ENCODE measurements at regions not wholly inside any gene's neighbourhood (a gene's known extent, or its start where the extent isn't known, plus 50 kb on each side); places are given as distances from the start of the nearest gene placed in this dataset.

DNA sequence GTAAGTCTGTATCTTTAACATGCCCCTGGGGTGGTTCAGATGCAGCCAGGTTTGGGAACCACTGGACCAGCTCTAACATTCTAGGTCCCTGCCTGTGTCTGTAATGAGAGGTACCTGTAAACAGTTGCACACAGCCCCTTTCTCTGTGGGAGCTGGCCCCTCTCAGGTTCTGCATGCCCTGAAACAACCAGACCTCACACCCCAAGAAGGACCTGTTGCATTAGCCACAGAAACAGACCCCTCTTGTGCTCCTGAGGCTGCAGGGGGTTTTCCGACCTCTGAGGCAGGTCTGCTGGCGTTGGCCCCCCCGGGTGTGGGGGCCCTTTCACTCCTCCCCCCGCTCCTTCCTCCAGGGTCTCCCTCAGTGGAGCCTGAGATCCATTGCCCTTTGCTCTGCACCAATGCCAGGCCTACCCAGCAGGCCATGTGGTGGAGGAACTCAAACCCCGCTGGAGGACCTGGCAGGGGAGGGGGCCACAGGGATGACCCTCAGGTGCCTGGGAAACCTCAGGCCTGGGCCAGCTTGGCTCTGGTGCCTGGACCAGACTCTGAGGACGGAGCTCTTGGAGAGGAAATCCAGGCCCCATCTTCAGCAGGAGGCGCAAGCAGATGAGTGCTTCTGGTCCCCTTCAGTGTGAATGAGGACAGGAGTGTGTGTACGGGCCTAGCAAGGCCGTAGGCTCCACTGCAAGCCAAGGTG lies 61.4 kb upstream of the PJA1 start:
- no peak for TF ChIP-seq POLR2A (IDR thresholded peaks at IDR 0.05)
- TF ChIP-seq, protein P1, sequence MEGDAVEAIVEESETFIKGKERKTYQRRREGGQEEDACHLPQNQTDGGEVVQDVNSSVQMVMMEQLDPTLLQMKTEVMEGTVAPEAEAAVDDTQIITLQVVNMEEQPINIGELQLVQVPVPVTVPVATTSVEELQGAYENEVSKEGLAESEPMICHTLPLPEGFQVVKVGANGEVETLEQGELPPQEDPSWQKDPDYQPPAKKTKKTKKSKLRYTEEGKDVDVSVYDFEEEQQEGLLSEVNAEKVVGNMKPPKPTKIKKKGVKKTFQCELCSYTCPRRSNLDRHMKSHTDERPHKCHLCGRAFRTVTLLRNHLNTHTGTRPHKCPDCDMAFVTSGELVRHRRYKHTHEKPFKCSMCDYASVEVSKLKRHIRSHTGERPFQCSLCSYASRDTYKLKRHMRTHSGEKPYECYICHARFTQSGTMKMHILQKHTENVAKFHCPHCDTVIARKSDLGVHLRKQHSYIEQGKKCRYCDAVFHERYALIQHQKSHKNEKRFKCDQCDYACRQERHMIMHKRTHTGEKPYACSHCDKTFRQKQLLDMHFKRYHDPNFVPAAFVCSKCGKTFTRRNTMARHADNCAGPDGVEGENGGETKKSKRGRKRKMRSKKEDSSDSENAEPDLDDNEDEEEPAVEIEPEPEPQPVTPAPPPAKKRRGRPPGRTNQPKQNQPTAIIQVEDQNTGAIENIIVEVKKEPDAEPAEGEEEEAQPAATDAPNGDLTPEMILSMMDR (IDR thresholded peaks at IDR 0.05) = no peak
- no peaks in the 10 kb centered on the region for H3K9me3 ChIP-seq
- H3K4me1 ChIP-seq = peaks cover 3 to 5% (median 4%) of the 10 kb centered on the region in 3 donors
- no peaks in the 10 kb centered on the region for H3K27me3 ChIP-seq
- WGBS, 2 donors = 72% methylated on average over 2 of the region's 9 CpGs; no CpG with 5 or more reads in 1 of the 2 donors
- intact Hi-C loops (cut with DNase I) = no loop called here
- DNase-seq = no peak
- H3K27ac ChIP-seq = no peak overlapping the region
- no peak overlapping the region for H3K4me3 ChIP-seq
- no peaks in the 10 kb centered on the region for H3K36me3 ChIP-seq

DNA sequence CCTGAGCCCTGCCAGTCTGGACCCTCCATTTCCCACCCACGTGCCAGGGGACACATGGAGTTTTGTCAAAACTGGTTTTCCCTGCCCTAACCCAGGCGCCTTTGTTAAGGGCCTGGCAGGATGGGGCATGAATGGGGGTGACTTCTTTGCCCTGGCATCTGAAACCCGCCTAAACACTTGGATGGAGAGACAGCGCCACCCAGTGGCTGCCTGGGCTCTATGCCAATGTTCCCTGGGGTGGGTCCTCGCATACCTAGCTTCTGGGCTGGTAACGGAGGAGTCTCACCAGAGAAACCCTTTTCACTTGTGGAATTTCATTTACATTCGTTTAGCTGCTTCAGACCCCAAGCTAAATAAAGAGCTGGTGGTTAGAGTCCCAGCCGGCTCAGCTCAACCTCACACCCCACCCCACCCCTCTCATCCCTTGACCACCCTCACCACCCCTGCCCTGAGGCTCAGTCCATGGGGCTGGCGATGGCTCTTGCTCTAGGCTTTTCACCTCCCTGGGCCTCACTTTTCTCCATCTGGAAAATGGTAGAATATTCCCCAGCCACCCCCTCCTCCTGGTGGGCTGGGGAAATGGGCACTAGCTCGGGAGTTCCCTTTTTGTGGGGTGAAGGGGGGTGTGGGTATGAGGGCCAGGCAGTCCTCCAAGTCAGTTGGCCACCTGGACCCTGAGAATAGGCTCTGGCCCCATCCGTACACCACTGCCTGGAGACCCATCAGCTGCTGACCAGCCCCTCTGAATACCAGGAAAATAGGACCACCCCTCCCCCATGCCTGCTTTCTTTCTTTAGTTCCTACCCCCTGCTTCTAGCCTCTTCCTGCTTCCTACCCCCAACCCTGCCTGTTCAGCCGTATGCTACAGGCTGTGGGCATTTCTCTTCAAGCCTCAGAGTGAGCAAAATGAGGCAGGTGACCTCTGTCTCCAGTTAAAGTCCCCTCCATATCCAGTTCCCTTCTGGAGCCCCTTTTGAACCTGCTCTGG lies 57.1 kb upstream of the PJA1 start:
- Histone ChIP-seq H3K4me1 (peaks cover 4 to 9% (median 6%) of the 10 kb centered on the region in 3 donors), H3K9me3 (no peaks in the 10 kb centered on the region), H3K4me3 (no peak overlapping the region), H3K27ac (no peak overlapping the region), H3K27me3 (no peaks in the 10 kb centered on the region), H3K36me3 (no peaks in the 10 kb centered on the region)
- TF ChIP-seq, protein P1 (IDR thresholded peaks at IDR 0.05) = peak; percentile 36 to 81 (median 74)
- no peak for TF ChIP-seq POLR2A (IDR thresholded peaks at IDR 0.05)
- no peak for DNase-seq
- 25 to 76% methylated on average over 2 to 9 of the region's 12 CpGs for WGBS, 2 donors
- intact Hi-C loops (cut with DNase I) = loop anchor here (5.0 kb wide), 1 partner anchor 395 kb away; the partner anchor contains the start of gene EFNB1

DNA sequence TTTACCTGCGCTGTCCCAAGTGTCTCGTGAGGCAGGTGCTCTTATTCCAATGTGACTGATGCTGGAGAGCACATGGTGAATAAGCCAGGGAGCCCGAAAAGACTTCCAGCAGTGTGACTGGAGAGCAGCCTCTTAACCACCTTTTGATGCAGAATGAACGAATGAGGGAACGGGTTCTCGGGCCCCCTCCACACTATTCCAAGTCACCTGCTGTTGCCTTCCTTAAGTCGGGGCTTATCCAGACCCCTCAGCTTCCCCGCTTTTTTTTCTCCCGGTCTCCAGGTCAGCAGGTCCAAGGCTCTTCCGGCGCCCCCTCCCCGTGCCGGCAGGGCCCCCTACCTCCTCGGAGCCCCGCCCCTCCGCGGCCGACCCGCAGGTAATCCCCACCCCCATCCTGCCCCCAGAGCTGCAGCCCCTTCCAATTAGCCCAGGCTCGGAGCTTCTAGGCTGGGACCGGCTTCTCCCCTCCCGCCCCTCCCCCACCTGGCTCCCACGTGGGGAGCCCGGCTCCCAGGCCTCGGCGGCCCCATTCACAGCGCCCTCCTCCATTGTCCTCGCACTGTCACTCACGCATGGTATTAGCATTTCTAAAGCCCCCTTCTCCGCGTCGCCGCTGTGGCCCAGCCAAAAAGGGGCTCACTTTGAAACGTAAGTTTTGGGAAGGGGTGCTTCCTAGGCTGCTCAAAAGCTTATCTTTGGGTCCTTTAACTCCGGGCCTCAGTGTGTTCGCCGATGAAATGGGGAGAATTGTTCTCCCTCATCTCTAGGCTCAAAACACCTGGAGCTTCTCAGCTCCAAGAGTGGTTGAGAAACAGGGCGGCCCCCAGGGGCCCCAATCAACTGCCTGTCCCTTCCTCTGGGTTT lies 56.2 kb upstream of the PJA1 start:
- no peaks in the 10 kb centered on the region for H3K9me3 ChIP-seq
- 42 to 63% methylated on average over 7 to 26 of the region's 38 CpGs for WGBS, 2 donors
- DNase-seq = no peak
- intact Hi-C loops (cut with DNase I) = loop anchor here (5.0 kb wide), 1 partner anchor 394 kb away; the partner anchor contains the start of gene EFNB1
- peaks cover 4 to 18% (median 6%) of the 10 kb centered on the region in 3 donors for H3K4me1 ChIP-seq
- TF ChIP-seq, protein P1 (IDR thresholded peaks at IDR 0.05) = no peak
- TF ChIP-seq POLR2A (IDR thresholded peaks at IDR 0.05) = no peak
- no peaks in the 10 kb centered on the region for H3K27me3 ChIP-seq
- H3K36me3 ChIP-seq = no peaks in the 10 kb centered on the region
- no peak overlapping the region for H3K27ac ChIP-seq
- no peak overlapping the region for H3K4me3 ChIP-seq

DNA sequence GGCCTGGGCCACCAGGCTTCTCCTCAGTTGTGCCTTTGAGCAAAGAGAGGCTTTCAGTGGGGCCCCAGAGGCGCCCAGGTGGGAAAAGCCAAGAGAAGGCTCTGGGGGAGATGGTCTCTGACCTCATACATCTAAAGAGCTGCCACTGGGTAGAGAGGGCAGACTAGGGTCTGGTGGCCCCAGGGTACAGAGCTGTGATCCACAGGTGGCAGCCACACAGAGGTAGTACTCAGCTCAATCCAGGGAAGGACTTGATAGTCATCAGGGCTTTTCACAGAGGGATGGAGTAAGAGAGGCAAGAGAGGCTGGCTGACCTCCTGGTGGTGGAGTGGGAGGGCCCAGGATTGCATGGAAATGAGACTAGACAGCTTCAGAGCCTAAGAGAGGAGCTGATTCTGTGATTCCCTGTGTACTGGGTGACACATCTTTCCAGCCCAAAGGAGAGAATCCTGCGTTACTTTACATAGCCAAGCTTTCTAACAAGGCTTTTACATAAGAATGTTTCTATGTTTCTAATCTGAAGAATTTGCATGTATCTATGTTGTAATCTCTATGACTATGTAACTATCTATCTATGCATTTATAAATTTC lies 53.2 kb upstream of the PJA1 start:
- no peaks in the 10 kb centered on the region for H3K9me3 ChIP-seq

More for the DNA sequence above, 53.2 kb upstream of the PJA1 start:
- H3K27me3 ChIP-seq = no peaks in the 10 kb centered on the region
- H3K4me1 ChIP-seq = peaks cover 4 to 19% (median 6%) of the 10 kb centered on the region in 3 donors
- intact Hi-C loops (cut with DNase I) = loop anchor here (10.0 kb wide), 1 partner anchor 124 kb away; no protein-coding TSS in a partner anchor
- H3K36me3 ChIP-seq = no peaks in the 10 kb centered on the region
- H3K4me3 ChIP-seq = no peak overlapping the region
- 87 to 100% methylated on average over 1 of the region's 2 CpGs for WGBS, 2 donors
- no peak for DNase-seq
- no peak overlapping the region for H3K27ac ChIP-seq
- TF ChIP-seq POLR2A (IDR thresholded peaks at IDR 0.05) = no peak
- TF ChIP-seq, protein P1 (IDR thresholded peaks at IDR 0.05) = no peak
